ENCODE measurements at regions not wholly inside any gene's neighbourhood (a gene's known extent, or its start where the extent isn't known, plus 50 kb on each side); places are given as distances from the start of the nearest gene placed in this dataset.

GRCh38 chr17:83180996-83181481, 101.6 kb downstream of the METRNL start:
- TF ChIP-seq CTCF (conservative IDR thresholded peaks at IDR 0.05; ENCODE audit: low read length) (0 out of 2 replicates have a peak, but pooled peaks have one; percentile 36), EZH2phosphoT487 (IDR thresholded peaks at IDR 0.05; ENCODE audit: borderline replicate concordance, low read depth, low read length) (no peak)

All from OCI-LY7 (cell line).